ENCODE measurements at regions not wholly inside any gene's neighbourhood (a gene's known extent, or its start where the extent isn't known, plus 50 kb on each side); places are given as distances from the start of the nearest gene placed in this dataset.

DNA sequence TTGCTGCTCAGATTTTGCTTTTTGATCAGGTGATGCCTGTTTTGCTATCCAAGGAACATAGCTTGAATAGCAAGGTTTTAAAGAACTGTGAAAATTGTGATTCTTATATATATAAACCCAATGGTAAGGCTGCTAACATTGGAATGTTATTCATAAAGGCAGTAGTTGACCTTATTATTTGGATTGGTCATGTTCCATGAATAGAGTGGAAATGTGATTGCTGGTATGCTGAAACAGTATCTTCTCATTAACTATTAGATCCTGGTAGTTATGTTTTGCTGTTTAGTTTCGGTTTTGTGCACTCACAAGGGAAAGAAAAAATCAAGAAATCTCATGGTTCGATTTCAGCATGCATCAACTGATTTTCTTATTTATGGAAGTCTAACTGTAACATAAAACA, 78.7 kb upstream of the NPHP3 start:
- TF ChIP-seq CTCF (IDR thresholded peaks at IDR 0.05) (no peak), MAX (IDR thresholded peaks at IDR 0.05; ENCODE audit: low read depth) (no peak), EZH2phosphoT487 (IDR thresholded peaks at IDR 0.05; ENCODE audit: borderline replicate concordance, low read depth) (no peak), RAD21 (IDR thresholded peaks at IDR 0.05; ENCODE audit: low read length) (no peak), RFX5 (IDR thresholded peaks at IDR 0.05; ENCODE audit: low read length) (no peak), JUND (IDR thresholded peaks at IDR 0.05) (no peak), POLR2AphosphoS5 (IDR thresholded peaks at IDR 0.05; ENCODE audit: low read depth, low read length) (no peak), SIN3A (IDR thresholded peaks at IDR 0.05; ENCODE audit: borderline replicate concordance, low read depth, low read length) (no peak), SMC3 (IDR thresholded peaks at IDR 0.05; ENCODE audit: low read depth, low read length) (no peak), CHD2 (IDR thresholded peaks at IDR 0.05; ENCODE audit: low read length, partially characterized antibody) (no peak)
